ENCODE measurements at regions not wholly inside any gene's neighbourhood (a gene's known extent, or its start where the extent isn't known, plus 50 kb on each side); places are given as distances from the start of the nearest gene placed in this dataset.

DNA sequence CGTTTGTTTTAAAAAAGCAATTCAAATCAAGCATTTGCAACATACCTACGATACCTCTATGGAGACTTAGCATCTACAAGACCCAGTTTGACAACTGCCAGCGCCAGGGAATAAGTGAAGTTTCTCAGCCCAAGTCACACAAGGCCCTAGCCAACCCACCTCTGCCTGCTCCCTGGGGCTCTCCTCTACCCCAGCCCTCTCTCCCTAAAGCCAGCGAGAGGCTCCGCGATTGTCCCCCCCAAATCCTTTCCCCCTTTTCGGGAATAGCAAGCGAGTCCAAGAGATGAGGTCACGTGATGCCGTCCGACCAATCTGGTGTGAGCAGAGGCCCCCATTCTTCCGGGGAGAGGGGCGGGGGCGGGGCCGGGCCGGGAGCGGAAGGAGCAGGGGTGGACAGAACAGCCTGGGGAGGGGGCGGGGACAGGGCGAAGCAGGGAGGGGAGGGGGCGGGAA is 102.2 kb upstream of the RAB6C start:
- TF ChIP-seq CTCF (IDR thresholded peaks at IDR 0.05) (no peak), EZH2 (IDR thresholded peaks at IDR 0.05) (no peak), EZH2phosphoT487 (IDR thresholded peaks at IDR 0.05) (no peak)

Measured in neural progenitor cell (in vitro differentiated cells).